ENCODE measurements at regions not wholly inside any gene's neighbourhood (a gene's known extent, or its start where the extent isn't known, plus 50 kb on each side); places are given as distances from the start of the nearest gene placed in this dataset.

DNA sequence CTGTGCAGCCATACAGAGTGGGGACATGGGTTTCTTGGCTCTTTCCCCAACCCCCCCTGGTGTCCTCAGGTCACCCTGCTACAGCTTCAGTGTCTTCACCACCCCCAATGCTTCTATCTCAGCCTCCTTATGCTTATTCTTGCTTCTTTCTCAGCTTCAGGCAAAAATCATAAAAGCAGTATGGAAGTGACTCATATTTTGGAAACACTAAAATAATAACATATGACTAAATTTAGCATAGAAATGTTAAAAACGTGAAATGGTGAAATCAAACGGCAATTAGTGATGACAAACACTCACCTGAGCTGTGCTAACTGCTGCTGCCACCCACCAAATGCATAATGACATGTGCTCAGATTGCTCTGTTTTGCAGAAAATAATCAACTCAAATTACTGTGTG lies 475.2 kb upstream of the EPHA3 start:
- no peak for TF ChIP-seq CTCF (IDR thresholded peaks at IDR 0.05)

DNA sequence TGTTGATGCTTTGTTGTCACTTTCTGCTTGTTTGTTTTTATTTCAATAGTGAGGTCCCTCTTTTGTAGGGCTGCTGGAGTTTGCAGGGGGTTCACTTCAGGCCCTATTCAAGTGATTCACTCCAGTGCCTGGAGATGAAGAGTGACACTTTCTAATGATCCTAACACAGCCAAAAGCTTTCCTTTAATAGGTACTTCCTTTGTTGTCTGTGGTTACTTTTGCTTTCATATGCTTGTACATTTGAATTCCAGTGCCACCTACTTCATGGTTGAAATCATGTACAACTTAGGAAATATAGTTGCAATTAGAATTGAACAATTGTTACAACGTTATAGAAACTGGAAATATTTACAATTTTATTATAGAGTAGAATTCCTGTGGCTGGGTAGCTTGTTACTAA lies 466.8 kb upstream of the EPHA3 start:
- no peak for TF ChIP-seq CTCF (IDR thresholded peaks at IDR 0.05)

DNA sequence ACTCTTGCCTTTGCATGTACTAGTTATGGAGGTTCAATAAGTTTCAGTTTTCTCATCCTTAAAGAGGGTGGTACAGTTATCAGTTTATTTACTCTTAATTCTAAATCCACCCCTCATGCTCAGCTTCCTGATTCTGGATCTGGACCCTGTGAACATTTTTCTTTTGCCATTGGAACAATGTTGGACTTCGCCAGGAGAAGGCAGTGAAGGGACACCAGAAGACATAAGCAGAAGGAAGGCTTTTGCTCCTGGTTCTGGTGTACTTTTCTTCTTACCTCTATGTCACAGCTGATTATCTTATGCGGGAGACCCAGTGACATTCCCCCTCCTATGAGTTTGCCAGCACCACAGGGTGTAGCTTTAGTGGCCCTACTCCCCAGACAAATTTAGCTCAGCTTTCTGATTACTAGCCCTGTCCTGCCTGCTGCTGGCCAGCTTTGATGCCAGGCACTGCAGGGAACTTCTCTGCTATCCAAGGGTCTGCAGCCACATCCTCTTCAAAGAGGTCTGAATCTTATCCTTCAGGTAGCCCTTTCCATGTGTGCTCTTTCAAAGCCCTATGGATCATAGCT lies 466.3 kb upstream of the EPHA3 start:
- TF ChIP-seq CTCF (IDR thresholded peaks at IDR 0.05), result no peak

GRCh38 chr3:88657459-88657858 lies 450.0 kb upstream of the EPHA3 start:
- TF ChIP-seq CTCF (IDR thresholded peaks at IDR 0.05), result no peak

DNA sequence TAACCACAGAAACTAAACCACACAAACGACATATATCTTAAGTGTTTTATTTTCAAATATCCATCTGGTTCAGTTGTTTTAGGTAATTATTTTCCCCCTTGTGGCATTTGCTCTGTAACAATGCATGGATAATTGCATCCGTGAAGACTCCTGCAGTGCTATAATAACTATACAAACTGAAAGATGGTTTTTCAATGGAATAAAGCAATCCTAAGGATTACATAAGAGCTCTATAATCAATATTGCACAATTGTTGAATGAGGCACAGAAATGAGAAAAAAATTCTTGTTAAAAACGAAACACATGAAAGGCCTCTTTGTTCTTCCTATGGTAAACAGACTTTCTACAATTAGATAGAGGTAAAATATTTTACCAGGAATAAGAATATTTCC lies 446.0 kb upstream of the EPHA3 start:
- no peak for TF ChIP-seq CTCF (IDR thresholded peaks at IDR 0.05)

DNA sequence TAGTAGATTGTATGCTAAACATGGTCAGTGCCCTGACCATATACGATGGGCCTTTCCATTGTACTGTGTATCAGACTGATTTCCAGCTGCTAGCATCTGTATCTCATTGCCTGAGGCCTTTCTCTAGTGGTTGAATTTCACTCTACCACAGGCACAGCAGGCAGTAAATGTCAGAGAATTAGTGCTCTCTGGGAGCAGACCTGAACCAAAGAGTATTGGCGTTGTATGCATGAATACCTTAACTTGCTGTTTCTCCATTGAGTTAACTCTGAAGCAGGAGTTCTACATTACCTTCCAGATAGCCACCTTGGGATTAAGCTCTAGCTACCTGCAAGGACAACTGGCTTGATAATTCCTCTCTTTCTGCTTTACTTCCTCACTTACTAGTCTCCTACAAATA lies 439.2 kb upstream of the EPHA3 start:
- TF ChIP-seq CTCF (IDR thresholded peaks at IDR 0.05), result no peak

- no peak for TF ChIP-seq CTCF (IDR thresholded peaks at IDR 0.05)
These were observed 435.8 kb upstream of the EPHA3 start for GRCh38 chr3:88671573-88671972.

GRCh38 chr3:88677298-88677697 lies 430.1 kb upstream of the EPHA3 start:
- no peak for TF ChIP-seq CTCF (IDR thresholded peaks at IDR 0.05)
